ENCODE measurements at regions not wholly inside any gene's neighbourhood (a gene's known extent, or its start where the extent isn't known, plus 50 kb on each side); places are given as distances from the start of the nearest gene placed in this dataset.
"Not testable (repeated sequence)": the region's sequence is repeated elsewhere in the genome, so short reads cannot be mapped to it uniquely, and the experiment has no call there.

GRCh38 chr16:22642416-22643088 lies 131.9 kb downstream of the NPIPB5 start:
- no peak overlapping the region for H3K4me3 ChIP-seq (ENCODE audit: low read depth, low read length)
- TF ChIP-seq, protein P1, sequence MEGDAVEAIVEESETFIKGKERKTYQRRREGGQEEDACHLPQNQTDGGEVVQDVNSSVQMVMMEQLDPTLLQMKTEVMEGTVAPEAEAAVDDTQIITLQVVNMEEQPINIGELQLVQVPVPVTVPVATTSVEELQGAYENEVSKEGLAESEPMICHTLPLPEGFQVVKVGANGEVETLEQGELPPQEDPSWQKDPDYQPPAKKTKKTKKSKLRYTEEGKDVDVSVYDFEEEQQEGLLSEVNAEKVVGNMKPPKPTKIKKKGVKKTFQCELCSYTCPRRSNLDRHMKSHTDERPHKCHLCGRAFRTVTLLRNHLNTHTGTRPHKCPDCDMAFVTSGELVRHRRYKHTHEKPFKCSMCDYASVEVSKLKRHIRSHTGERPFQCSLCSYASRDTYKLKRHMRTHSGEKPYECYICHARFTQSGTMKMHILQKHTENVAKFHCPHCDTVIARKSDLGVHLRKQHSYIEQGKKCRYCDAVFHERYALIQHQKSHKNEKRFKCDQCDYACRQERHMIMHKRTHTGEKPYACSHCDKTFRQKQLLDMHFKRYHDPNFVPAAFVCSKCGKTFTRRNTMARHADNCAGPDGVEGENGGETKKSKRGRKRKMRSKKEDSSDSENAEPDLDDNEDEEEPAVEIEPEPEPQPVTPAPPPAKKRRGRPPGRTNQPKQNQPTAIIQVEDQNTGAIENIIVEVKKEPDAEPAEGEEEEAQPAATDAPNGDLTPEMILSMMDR (conservative IDR thresholded peaks at IDR 0.05; ENCODE audit: low read depth, low read length), result no peak
- DNase-seq (ENCODE audit: low read depth), result no peak

- H3K4me3 ChIP-seq (ENCODE audit: low read depth, low read length); DNase-seq (ENCODE audit: low read depth): not testable (repeated sequence)
Measured at GRCh38 chr16:22643203-22643602, 132.5 kb downstream of the NPIPB5 start.

- DNase-seq (ENCODE audit: low read depth), result no peak
- TF ChIP-seq, protein P1 (conservative IDR thresholded peaks at IDR 0.05; ENCODE audit: low read depth, low read length), result no peak
- H3K4me3 ChIP-seq (ENCODE audit: low read depth, low read length), result no peak overlapping the region
Measured at GRCh38 chr16:22643886-22644285, 133.2 kb downstream of the NPIPB5 start.

- no peak overlapping the region for H3K4me3 ChIP-seq (ENCODE audit: low read depth, low read length)
- TF ChIP-seq, protein P1 (conservative IDR thresholded peaks at IDR 0.05; ENCODE audit: low read depth, low read length), result no peak
- no peak for DNase-seq (ENCODE audit: low read depth)
Measured at GRCh38 chr16:22645868-22646267, 135.2 kb downstream of the NPIPB5 start.

- DNase-seq (ENCODE audit: low read depth), result no peak
- TF ChIP-seq, protein P1 (conservative IDR thresholded peaks at IDR 0.05; ENCODE audit: low read depth, low read length), result no peak
Measured at GRCh38 chr16:22646948-22647556, 136.4 kb downstream of the NPIPB5 start.

GRCh38 chr16:22648141-22648540 lies 137.4 kb downstream of the NPIPB5 start:
- DNase-seq (ENCODE audit: low read depth), result no peak
- no peak overlapping the region for H3K4me3 ChIP-seq (ENCODE audit: low read depth, low read length)
- TF ChIP-seq, protein P1 (conservative IDR thresholded peaks at IDR 0.05; ENCODE audit: low read depth, low read length), result no peak

More at GRCh38 chr16:22646948-22647556, 136.4 kb downstream of the NPIPB5 start:
- H3K4me3 ChIP-seq (ENCODE audit: low read depth, low read length), result no peak overlapping the region

DNA sequence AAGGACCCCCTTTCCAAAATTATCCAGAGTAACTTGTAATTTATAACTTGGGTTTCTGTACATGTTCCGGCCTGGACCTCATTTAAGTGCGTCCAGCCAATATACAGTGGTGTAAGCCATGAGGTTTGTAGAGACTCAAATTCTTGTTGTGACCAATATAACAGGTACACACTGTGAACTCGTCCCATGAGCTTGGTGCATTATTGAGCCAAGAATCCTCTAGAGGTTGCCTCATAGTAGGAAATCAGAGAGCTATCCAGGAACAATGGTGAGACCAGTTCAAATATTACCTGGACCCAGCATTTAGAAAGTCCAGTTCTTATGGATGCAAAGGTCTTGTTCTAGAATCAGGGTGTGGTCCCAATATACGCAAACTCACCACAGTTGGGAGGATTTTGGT lies 138.2 kb downstream of the NPIPB5 start:
- TF ChIP-seq, protein P1 (conservative IDR thresholded peaks at IDR 0.05; ENCODE audit: low read depth, low read length), result no peak
- DNase-seq (ENCODE audit: low read depth), result no peak
- no peak overlapping the region for H3K4me3 ChIP-seq (ENCODE audit: low read depth, low read length)

DNA sequence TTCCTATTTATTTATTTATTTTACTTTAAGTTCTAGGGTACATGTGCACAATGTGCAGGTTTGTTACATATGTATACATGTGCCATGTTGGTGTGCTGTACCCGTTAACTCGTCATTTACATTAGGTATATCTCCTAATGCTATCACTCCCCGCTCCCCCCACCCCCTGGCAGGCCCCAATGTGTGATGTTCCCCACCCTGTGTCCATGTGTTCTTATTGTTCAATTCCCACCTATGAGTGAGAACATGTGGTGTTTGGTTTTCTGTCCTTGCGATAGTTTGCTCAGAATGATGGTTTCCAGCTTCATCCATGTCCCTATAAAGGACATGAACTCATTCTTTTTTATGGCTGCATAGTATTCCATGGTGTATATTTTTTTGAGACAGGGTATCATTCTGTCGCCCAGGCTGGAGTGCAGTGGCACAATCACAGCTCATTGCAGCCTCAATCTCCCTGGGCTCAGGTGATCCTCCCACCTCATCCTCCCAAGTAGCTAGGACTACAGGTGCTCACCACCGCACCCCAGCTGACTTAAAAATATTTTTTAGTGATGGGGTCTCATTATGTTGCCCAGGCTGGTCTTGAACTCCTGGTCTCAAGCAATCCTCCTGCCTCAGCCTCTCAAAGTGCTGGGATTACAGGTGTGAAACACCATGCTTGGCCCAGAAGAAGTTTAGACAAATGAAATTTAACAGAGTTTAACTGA lies 140.6 kb downstream of the NPIPB5 start:
- not testable (repeated sequence) for DNase-seq (ENCODE audit: low read depth); H3K4me3 ChIP-seq (ENCODE audit: low read depth, low read length)
